Activated CD4-positive, alpha-beta memory T cell treated with anti-CD3 and anti-CD28 coated beads for 36 hours (primary cell): ENCODE measurements at regions not wholly inside any gene's neighbourhood (a gene's known extent, or its start where the extent isn't known, plus 50 kb on each side); places are given as distances from the start of the nearest gene placed in this dataset.
"Not testable (repeated sequence)": the region's sequence is repeated elsewhere in the genome, so short reads cannot be mapped to it uniquely, and the experiment has no call there.

Experiments
- CTCF ChIA-PET: fragments of 350-600 bp; sonication (Branson Sonifier 250); formaldehyde crosslinking; loops from one replicate; lab custom pipeline; 2021; ENCODE audit warnings: antibody characterized with exemption, inconsistent platforms; lab: Charles Lee
- POLR2A ChIA-PET: fragments of 350-600 bp; sonication (Branson Sonifier 250); formaldehyde crosslinking; loops from one replicate; lab custom pipeline; 2021; ENCODE audit warnings: antibody characterized with exemption; lab: Charles Lee
- DNase-seq: peaks from one replicate; pipeline ENCODE4 v3.0.0-alpha.2; 2020
- H3K27ac Mint-ChIP-seq: one replicate; pipeline ENCODE4 v1.8.0; 2021; ENCODE audit warnings: mixed read lengths
- H3K27me3 Mint-ChIP-seq: one replicate; pipeline ENCODE4 v1.8.0; 2021; ENCODE audit warnings: mixed read lengths
- H3K36me3 Mint-ChIP-seq: one replicate; pipeline ENCODE4 v1.8.0; 2021; ENCODE audit warnings: mixed read lengths
- H3K4me1 Mint-ChIP-seq: one replicate; pipeline ENCODE4 v1.8.0; 2021; ENCODE audit warnings: low read depth, mixed read lengths
- H3K4me3 Mint-ChIP-seq: one replicate; pipeline ENCODE4 v1.8.0; 2021; ENCODE audit warnings: mild to moderate bottlenecking, mixed read lengths
- H3K9me3 Mint-ChIP-seq: one replicate; pipeline ENCODE4 v1.8.0; 2021; ENCODE audit warnings: mixed read lengths
- intact Hi-C: fragments of 100-400 bp; cut with micrococcal nuclease; formaldehyde crosslinking; loops from one replicate; pipeline ENCODE4 v1.15.1; 2023

DNA sequence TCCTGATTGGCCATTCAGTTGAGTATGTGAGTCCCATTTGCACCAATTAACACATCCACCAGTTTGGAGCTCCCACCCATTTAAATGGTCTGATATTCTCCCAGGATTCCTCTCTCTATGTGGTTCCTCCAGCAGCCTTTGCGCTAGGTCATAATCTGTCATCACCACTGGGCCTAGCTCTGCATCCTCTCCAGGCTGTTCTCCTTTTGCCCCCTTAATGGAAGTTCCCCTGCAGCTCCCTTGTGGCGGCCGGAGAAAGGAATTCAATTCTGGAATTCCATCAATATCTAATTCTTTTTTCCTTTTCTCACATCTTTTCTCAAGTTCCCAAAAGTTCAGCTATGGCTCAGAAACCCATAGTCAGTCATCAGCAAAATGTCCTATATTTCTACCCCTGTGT is 2184.4 kb upstream of the AGA start:
- H3K27me3 Mint-ChIP-seq: no peaks in the 10 kb centered on the region

DNA sequence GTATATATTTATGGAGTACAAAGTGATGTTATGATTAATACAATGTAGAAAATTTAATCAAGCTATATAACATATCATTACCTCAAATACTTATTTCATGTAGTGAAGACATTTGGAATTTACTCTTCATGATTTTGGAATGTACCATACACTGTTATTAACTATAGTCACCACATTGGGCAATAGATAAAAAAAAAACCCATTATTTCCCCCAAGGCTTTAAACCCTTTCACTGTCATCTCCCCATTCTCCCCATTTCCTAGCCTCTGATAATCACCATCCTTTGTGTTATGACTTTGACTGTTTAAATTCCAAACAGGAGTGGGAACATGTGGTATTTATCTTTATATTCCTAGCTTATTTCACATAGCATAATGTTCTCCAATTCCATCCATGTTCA is 2189.1 kb upstream of the AGA start:
- H3K4me3 Mint-ChIP-seq: no peak overlapping the region
- H3K36me3 Mint-ChIP-seq: no peaks in the 10 kb centered on the region
- DNase-seq: no peak
- H3K9me3 Mint-ChIP-seq: peaks cover 2% of the 10 kb centered on the region
- intact Hi-C loops: no loop called here
- no peaks in the 10 kb centered on the region for H3K4me1 Mint-ChIP-seq
- H3K27ac Mint-ChIP-seq: no peak overlapping the region
- ChIA-PET CTCF (no interaction called here), POLR2A (no interaction called here)
- H3K27me3 Mint-ChIP-seq: no peaks in the 10 kb centered on the region

More for the DNA sequence above, 2184.4 kb upstream of the AGA start:
- ChIA-PET POLR2A (no interaction called here), CTCF (no interaction called here)
- Mint-ChIP-seq H3K4me3 (no peak overlapping the region), H3K27ac (no peak overlapping the region), H3K4me1 (no peaks in the 10 kb centered on the region), H3K36me3 (no peaks in the 10 kb centered on the region), H3K9me3 (no peaks in the 10 kb centered on the region)
- DNase-seq: no peak
- intact Hi-C loops: no loop called here

DNA sequence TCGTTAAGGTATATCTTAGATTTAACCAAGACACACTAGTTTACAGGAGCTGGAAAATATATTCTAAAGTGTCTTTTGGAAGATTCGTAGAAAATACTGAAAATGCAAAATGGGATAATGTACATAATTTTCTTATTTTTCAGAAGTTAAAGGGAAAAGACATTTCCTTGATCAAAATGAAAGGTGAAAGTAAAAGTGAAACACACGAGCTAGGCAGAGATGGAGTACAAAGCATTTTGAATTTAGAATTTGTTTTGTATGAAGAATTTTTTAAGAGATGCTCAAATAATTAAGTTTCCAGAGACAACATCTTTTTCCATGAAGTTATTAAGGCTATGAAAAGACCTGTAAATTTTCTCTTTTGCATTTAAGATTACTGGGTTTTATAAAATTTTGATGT is 2192.6 kb upstream of the AGA start:
- no peaks in the 10 kb centered on the region for H3K36me3 Mint-ChIP-seq
- CTCF ChIA-PET: no interaction called here
- POLR2A ChIA-PET: no interaction called here
- intact Hi-C loops: no loop called here
- H3K9me3 Mint-ChIP-seq: peaks cover 4% of the 10 kb centered on the region
- H3K27me3 Mint-ChIP-seq: no peaks in the 10 kb centered on the region
- H3K27ac Mint-ChIP-seq: no peak overlapping the region
- DNase-seq: no peak
- H3K4me3 Mint-ChIP-seq: no peak overlapping the region
- no peaks in the 10 kb centered on the region for H3K4me1 Mint-ChIP-seq

DNA sequence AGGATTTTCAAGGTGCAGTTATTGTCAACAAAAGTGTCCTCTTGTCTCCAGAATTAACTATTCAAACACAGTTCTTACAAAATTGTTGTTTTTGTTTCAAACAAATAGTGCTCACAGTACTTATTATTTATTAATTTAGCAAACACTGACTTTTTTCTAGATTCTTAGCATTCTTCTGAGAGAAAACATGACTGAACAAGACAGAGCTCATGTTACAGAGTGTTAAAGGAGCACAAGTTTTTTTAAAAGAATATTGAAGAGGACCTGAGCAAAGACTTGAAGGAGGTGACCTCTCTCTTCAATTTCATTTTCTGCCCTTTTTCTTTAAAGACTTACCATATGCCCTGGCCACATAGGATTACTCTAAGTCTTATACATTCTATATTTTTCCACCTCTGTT is 2220.3 kb upstream of the AGA start:
- no peak for DNase-seq
- no peak overlapping the region for H3K4me3 Mint-ChIP-seq
- no peaks in the 10 kb centered on the region for H3K27me3 Mint-ChIP-seq
- H3K9me3 Mint-ChIP-seq: peaks cover 16% of the 10 kb centered on the region
- H3K27ac Mint-ChIP-seq: no peak overlapping the region
- POLR2A ChIA-PET: no interaction called here
- H3K4me1 Mint-ChIP-seq: no peaks in the 10 kb centered on the region
- CTCF ChIA-PET: interaction anchor here (0.7 kb wide), 1 partner anchor 1676 kb away, joined by 3 read pairs; no protein-coding TSS in a partner anchor
- intact Hi-C loops: no loop called here
- H3K36me3 Mint-ChIP-seq: no peaks in the 10 kb centered on the region

DNA sequence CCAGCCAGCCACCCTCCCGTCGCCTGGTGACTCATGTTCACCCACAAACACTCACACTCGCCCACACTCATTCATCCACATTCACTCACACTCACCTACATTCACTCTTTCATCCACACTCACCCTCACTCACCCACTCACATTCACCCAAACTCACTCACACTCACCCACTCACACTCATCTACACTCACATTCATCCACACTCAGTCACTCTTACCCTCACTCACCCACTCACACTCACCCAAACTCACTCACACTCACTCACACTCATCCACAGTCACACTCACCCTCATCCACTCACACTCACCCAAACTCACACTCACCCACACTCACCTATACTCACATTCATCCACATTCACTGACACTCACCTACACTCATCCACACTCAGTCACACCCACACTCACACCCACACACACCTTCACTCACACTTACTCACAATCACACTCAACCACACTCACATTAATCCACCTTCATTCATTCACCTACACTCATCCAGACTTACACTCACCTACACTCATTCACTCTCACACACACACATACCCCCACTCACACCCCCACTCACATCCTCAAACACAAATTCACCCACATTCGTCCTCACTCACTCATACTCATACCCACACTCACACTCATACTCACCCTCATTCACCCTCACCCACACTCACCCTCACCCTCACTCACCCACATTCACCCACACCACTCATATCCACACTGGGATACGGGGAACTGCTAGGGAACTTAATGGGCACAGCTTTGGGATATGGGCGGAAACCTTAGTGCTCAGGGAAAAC is 2221.6 kb upstream of the AGA start:
- Mint-ChIP-seq H3K27me3 (no peaks in the 10 kb centered on the region), H3K27ac (no peak overlapping the region), H3K4me3 (no peak overlapping the region), H3K4me1 (no peaks in the 10 kb centered on the region), H3K9me3 (peaks cover 16% of the 10 kb centered on the region), H3K36me3 (no peaks in the 10 kb centered on the region)
- DNase-seq: no peak
- POLR2A ChIA-PET: no interaction called here
- CTCF ChIA-PET: no interaction called here
- intact Hi-C loops: no loop called here

DNA sequence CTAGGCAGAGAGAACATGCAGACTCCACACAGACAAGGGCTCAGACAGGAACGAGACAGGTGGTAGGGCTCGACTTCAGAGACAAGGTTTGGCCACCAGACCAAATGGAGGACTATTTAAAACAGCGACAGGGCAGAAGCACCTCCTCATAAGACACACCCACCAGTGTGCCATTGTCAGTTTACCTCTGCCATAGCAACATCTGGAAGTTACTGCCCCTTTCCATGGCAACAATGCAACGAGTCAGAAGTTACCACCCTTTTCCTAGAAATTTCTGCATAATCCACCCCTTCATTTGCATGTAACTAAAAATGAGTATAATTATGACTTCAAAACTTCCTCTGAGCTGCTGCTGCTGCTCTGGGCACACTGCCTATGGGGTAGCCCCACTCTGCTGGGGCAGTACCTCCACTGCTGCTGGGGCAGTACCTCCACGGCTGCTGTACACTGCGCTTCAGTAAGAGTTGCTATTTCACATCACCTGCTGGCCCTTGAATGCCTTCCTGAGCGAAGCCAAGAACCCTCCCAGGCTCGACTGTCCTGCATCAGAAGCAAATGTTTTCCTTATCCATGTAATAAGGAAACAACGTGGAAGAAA is 2222.3 kb upstream of the AGA start:
- POLR2A ChIA-PET: no interaction called here
- Mint-ChIP-seq H3K4me1 (no peaks in the 10 kb centered on the region), H3K27ac (no peak overlapping the region), H3K4me3 (no peak overlapping the region), H3K27me3 (no peaks in the 10 kb centered on the region), H3K36me3 (no peaks in the 10 kb centered on the region), H3K9me3 (peaks cover 16% of the 10 kb centered on the region)
- CTCF ChIA-PET: no interaction called here
- intact Hi-C loops: no loop called here
- DNase-seq: no peak

DNA sequence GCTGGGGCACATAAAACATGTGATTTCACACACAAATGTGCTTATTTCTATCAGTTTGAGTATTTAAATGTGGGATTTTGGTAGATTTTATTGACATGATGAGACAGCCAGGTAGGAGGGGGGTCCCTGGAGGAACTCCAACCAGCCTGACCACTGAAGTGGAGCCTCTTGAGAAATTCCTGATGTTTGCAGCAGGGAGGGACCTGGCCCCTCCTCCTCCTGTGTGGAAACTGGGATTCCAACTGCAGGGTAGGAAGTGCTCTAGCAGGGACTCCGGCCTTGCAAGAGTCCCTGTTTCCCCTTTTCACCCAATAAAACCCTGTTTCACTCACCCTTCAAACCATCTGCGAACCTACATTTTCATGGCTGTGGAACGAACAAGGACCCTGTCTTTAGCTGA is 2224.0 kb upstream of the AGA start:
- intact Hi-C loops: no loop called here
- Mint-ChIP-seq H3K27me3 (no peaks in the 10 kb centered on the region), H3K27ac (no peak overlapping the region), H3K4me3 (no peak overlapping the region), H3K4me1 (no peaks in the 10 kb centered on the region), H3K9me3 (peaks cover 16% of the 10 kb centered on the region), H3K36me3 (no peaks in the 10 kb centered on the region)
- CTCF ChIA-PET: no interaction called here
- no peak for DNase-seq
- POLR2A ChIA-PET: no interaction called here

DNA sequence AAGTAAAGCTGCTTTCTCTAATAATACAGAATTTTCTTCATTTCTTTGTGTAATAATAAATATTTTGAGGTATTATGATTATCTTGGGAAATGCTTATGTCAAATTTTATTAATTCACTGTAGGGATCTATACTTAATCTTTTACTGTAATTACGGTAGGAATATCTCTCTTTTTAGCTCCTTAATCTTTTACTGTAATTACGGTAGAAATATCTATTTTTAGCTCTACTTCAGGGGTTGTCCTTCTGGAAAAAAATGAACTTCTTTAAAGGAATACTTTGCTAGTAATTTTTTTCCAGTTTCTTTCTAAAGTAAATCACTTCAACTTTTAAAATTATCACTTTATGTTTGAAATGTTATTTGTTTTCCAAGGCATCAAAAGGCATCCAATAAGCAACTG is 2229.4 kb upstream of the AGA start:
- Mint-ChIP-seq H3K4me3 (no peak overlapping the region), H3K27ac (no peak overlapping the region), H3K9me3 (peaks cover 15% of the 10 kb centered on the region), H3K4me1 (no peaks in the 10 kb centered on the region), H3K36me3 (no peaks in the 10 kb centered on the region), H3K27me3 (no peaks in the 10 kb centered on the region)
- intact Hi-C loops: no loop called here
- POLR2A ChIA-PET: no interaction called here
- no peak for DNase-seq
- CTCF ChIA-PET: no interaction called here

DNA sequence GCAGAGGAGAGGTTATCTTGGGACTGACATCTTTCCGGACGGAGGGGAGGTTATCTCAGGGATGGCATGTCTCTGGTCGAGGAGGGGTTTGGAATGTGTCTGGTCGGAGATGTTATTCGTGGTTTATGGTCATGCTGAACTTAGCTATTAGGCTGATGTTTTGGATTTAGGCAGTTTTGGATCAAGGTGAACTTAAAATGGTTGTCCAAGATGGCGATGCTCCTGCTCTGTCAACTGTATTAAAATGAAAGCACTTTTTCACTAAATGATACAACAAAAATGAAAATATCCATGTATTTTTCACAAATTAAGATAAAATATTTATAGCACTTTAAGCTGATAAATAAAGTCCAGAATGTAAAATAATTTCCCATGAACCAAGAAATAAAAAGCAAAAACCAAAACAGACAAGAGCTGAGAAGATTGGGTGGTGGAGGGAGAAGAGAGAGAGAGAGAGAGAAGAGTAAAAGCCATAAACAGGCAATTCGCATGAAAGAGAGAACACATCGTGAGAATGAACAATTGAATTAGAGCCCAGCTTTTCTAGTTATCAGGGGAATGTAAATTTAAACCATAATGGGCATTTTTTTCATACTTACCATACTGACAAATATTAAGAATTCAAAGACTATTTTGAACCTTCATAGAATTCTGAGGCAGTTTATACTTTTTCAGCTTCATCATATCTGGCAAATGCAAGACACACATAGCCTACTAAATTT is 2236.0 kb upstream of the AGA start:
- intact Hi-C loops: no loop called here
- Mint-ChIP-seq H3K9me3 (peaks cover 43% of the 10 kb centered on the region), H3K27me3 (no peaks in the 10 kb centered on the region), H3K4me3 (no peak overlapping the region), H3K36me3 (no peaks in the 10 kb centered on the region), H3K4me1 (no peaks in the 10 kb centered on the region), H3K27ac (no peak overlapping the region)
- ChIA-PET POLR2A (no interaction called here), CTCF (no interaction called here)
- DNase-seq: no peak

DNA sequence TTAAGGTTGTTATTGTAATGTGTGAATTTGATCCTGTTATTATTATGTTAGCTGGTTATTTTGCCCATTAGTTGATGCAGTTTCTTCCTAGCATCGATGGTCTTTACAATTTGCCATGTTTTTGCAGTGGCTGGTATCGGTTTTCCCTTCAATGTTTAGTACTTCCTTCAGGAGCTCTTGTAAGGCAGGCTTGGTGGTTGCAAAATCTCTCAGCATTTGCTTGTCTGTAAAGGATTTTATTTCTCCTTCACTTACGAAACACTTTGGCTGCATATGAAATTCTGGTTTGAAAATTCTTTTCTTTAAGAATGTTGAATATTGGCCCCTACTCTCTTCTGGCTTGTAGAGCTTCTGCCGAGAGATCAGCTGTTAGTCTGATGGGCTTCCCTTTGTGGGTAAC is 2241.4 kb upstream of the AGA start:
- DNase-seq, POLR2A ChIA-PET, H3K27me3 Mint-ChIP-seq, H3K36me3 Mint-ChIP-seq, H3K27ac Mint-ChIP-seq, CTCF ChIA-PET, intact Hi-C loops, H3K4me3 Mint-ChIP-seq, H3K4me1 Mint-ChIP-seq: not testable (repeated sequence)
- H3K9me3 Mint-ChIP-seq: peaks cover 32% of the 10 kb centered on the region

DNA sequence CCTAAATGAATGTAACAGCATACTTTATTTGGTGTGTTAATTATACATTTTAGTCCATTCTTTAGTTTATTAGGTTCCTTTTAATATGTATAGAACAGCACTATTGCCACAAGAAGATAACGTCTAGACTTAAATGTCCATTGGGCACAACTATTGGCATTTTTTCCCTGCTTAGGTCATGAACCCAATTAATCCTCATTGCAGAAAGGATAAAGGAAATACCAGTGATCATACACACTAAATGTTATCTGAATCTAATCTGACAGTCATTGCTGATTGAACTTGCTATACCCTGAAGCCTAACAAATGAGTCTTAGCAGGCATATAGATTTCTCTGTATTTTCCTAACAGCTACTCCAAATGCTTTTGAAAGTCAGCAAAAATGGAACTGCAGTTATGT is 2250.0 kb upstream of the AGA start:
- POLR2A ChIA-PET: no interaction called here

DNA sequence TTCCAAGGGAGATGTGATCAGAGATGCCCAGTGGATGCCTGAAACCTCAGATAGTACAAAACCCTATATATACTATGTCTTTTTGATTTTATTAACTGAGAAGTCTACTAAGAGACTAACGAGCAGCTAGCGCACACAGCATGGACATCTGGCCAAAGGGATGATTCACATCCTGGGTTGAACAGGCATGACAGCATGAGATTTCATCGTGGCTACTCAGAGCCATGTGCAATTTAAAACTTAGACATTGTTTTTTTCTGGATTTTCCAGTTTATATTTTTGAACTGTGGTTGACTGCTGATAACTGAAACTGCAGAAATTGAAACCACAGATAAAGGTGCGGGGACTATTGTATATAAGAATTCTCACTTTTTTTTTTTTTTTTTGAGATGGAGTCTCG is 2252.9 kb upstream of the AGA start:
- H3K4me3 Mint-ChIP-seq: no peak overlapping the region
- intact Hi-C loops: no loop called here
- H3K4me1 Mint-ChIP-seq: no peaks in the 10 kb centered on the region
- ChIA-PET POLR2A (no interaction called here), CTCF (no interaction called here)
- no peaks in the 10 kb centered on the region for H3K27me3 Mint-ChIP-seq
- no peak overlapping the region for H3K27ac Mint-ChIP-seq
- H3K36me3 Mint-ChIP-seq: no peaks in the 10 kb centered on the region
- H3K9me3 Mint-ChIP-seq: peaks cover 4% of the 10 kb centered on the region
- DNase-seq: no peak

More for the DNA sequence above, 2250.0 kb upstream of the AGA start:
- H3K4me3 Mint-ChIP-seq: no peak overlapping the region
- intact Hi-C loops: no loop called here
- no peaks in the 10 kb centered on the region for H3K4me1 Mint-ChIP-seq
- H3K27ac Mint-ChIP-seq: no peak overlapping the region
- H3K9me3 Mint-ChIP-seq: peaks cover 2% of the 10 kb centered on the region
- H3K36me3 Mint-ChIP-seq: no peaks in the 10 kb centered on the region
- no peaks in the 10 kb centered on the region for H3K27me3 Mint-ChIP-seq
- CTCF ChIA-PET: no interaction called here
- no peak for DNase-seq
